ENCODE measurements at regions not wholly inside any gene's neighbourhood (a gene's known extent, or its start where the extent isn't known, plus 50 kb on each side); places are given as distances from the start of the nearest gene placed in this dataset.

- H3K9ac ChIP-seq (ENCODE audit: low read depth, low read length): no peak overlapping the region
- no peak overlapping the region for H3K27ac ChIP-seq (ENCODE audit: low read length)
- H3K27me3 ChIP-seq (ENCODE audit: insufficient read depth, low read length, poor library complexity): no peaks in the 10 kb centered on the region
- H3K4me2 ChIP-seq (ENCODE audit: insufficient read depth, low read length): no peak overlapping the region
- TF ChIP-seq EZH2 (IDR thresholded peaks at IDR 0.05; ENCODE audit: borderline replicate concordance, low read depth, low read length, severe bottlenecking): no peak
- no peak for TF ChIP-seq CTCF (IDR thresholded peaks at IDR 0.05; ENCODE audit: borderline replicate concordance, extremely low read depth, low read length, poor library complexity, severe bottlenecking)
- H3K4me1 ChIP-seq (ENCODE audit: insufficient read depth, low read length): no peaks in the 10 kb centered on the region
- H3K36me3 ChIP-seq (ENCODE audit: insufficient read depth, low read length): no peaks in the 10 kb centered on the region
- no peak overlapping the region for H3K4me3 ChIP-seq (ENCODE audit: low read depth in 1 of 2, low read length in 2 of 2)
- no peak for DNase-seq
- peaks cover 7% of the 10 kb centered on the region for H3K9me3 ChIP-seq (ENCODE audit: insufficient read depth, low read length, severe bottlenecking)
- no peaks in the 10 kb centered on the region for H4K20me1 ChIP-seq (ENCODE audit: insufficient read depth, low read length)
- ATAC-seq (ENCODE audit: insufficient read depth, low read depth): no peak
- no peak overlapping the region for H2AFZ ChIP-seq (ENCODE audit: low read depth, low read length)
- H3K79me2 ChIP-seq (ENCODE audit: insufficient read depth, low read length): no peaks in the 10 kb centered on the region
These were observed 351.1 kb upstream of the HTR1E start for GRCh38 chr6:86586195-86586594.

GRCh38 chr6:86581833-86582232, 355.5 kb upstream of the HTR1E start:
- H3K4me2 ChIP-seq (ENCODE audit: insufficient read depth, low read length): no peak overlapping the region
- no peaks in the 10 kb centered on the region for H4K20me1 ChIP-seq (ENCODE audit: insufficient read depth, low read length)
- no peak overlapping the region for H3K4me3 ChIP-seq (ENCODE audit: low read depth in 1 of 2, low read length in 2 of 2)
- ATAC-seq (ENCODE audit: insufficient read depth, low read depth): no peak
- H3K36me3 ChIP-seq (ENCODE audit: insufficient read depth, low read length): no peaks in the 10 kb centered on the region
- no peaks in the 10 kb centered on the region for H3K4me1 ChIP-seq (ENCODE audit: insufficient read depth, low read length)
- H3K27ac ChIP-seq (ENCODE audit: low read length): no peak overlapping the region
- H2AFZ ChIP-seq (ENCODE audit: low read depth, low read length): no peak overlapping the region
- H3K27me3 ChIP-seq (ENCODE audit: insufficient read depth, low read length, poor library complexity): no peaks in the 10 kb centered on the region
- no peak overlapping the region for H3K9ac ChIP-seq (ENCODE audit: low read depth, low read length)
- peaks cover 7% of the 10 kb centered on the region for H3K9me3 ChIP-seq (ENCODE audit: insufficient read depth, low read length, severe bottlenecking)
- TF ChIP-seq CTCF (IDR thresholded peaks at IDR 0.05; ENCODE audit: borderline replicate concordance, extremely low read depth, low read length, poor library complexity, severe bottlenecking) (no peak), EZH2 (IDR thresholded peaks at IDR 0.05; ENCODE audit: borderline replicate concordance, low read depth, low read length, severe bottlenecking) (no peak)
- no peaks in the 10 kb centered on the region for H3K79me2 ChIP-seq (ENCODE audit: insufficient read depth, low read length)
- no peak for DNase-seq

DNA sequence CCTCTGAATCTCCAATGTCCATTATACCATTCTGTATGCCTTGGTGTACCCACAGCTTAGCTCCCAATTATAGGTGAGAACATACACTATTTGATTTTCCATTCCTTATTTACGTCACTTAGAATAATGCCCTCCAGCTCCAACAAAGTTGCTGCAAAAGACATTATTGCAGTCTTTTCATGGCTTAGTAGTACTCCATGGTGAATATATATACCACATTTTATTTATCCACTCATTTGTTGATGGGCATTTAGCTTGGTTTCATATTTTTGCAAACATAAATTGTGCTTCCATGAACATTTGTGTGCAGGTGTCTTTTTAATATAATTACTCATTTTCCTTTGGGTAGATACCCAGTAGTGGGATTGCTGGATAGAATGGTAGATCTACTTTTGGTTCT, 374.1 kb upstream of the HTR1E start:
- ATAC-seq (ENCODE audit: insufficient read depth, low read depth) (no peak), DNase-seq (no peak)
- TF ChIP-seq EZH2 (IDR thresholded peaks at IDR 0.05; ENCODE audit: borderline replicate concordance, low read depth, low read length, severe bottlenecking): no peak
- no peak for TF ChIP-seq CTCF (IDR thresholded peaks at IDR 0.05; ENCODE audit: borderline replicate concordance, extremely low read depth, low read length, poor library complexity, severe bottlenecking)
- no peak overlapping the region for H3K4me3 ChIP-seq (ENCODE audit: low read depth in 1 of 2, low read length in 2 of 2)
- H3K36me3 ChIP-seq (ENCODE audit: insufficient read depth, low read length): no peaks in the 10 kb centered on the region
- no peaks in the 10 kb centered on the region for H3K4me1 ChIP-seq (ENCODE audit: insufficient read depth, low read length)
- no peaks in the 10 kb centered on the region for H3K79me2 ChIP-seq (ENCODE audit: insufficient read depth, low read length)
- H3K27me3 ChIP-seq (ENCODE audit: insufficient read depth, low read length, poor library complexity): no peaks in the 10 kb centered on the region
- no peak overlapping the region for H3K27ac ChIP-seq (ENCODE audit: low read length)
- H2AFZ ChIP-seq (ENCODE audit: low read depth, low read length): no peak overlapping the region
- no peak overlapping the region for H3K9ac ChIP-seq (ENCODE audit: low read depth, low read length)
- H3K4me2 ChIP-seq (ENCODE audit: insufficient read depth, low read length): no peak overlapping the region
- no peaks in the 10 kb centered on the region for H4K20me1 ChIP-seq (ENCODE audit: insufficient read depth, low read length)
- H3K9me3 ChIP-seq (ENCODE audit: insufficient read depth, low read length, severe bottlenecking): no peaks in the 10 kb centered on the region

GRCh38 chr6:86558318-86558717, 379.0 kb upstream of the HTR1E start:
- Histone ChIP-seq H3K27ac (ENCODE audit: low read length) (no peak overlapping the region), H3K4me3 (ENCODE audit: low read depth in 1 of 2, low read length in 2 of 2) (no peak overlapping the region), H3K4me2 (ENCODE audit: insufficient read depth, low read length) (no peak overlapping the region), H2AFZ (ENCODE audit: low read depth, low read length) (no peak overlapping the region), H3K27me3 (ENCODE audit: insufficient read depth, low read length, poor library complexity) (no peaks in the 10 kb centered on the region), H3K36me3 (ENCODE audit: insufficient read depth, low read length) (no peaks in the 10 kb centered on the region), H3K9ac (ENCODE audit: low read depth, low read length) (no peak overlapping the region), H3K9me3 (ENCODE audit: insufficient read depth, low read length, severe bottlenecking) (no peaks in the 10 kb centered on the region), H3K79me2 (ENCODE audit: insufficient read depth, low read length) (no peaks in the 10 kb centered on the region), H3K4me1 (ENCODE audit: insufficient read depth, low read length) (no peaks in the 10 kb centered on the region), H4K20me1 (ENCODE audit: insufficient read depth, low read length) (no peaks in the 10 kb centered on the region)
- no peak for ATAC-seq (ENCODE audit: insufficient read depth, low read depth)
- TF ChIP-seq EZH2 (IDR thresholded peaks at IDR 0.05; ENCODE audit: borderline replicate concordance, low read depth, low read length, severe bottlenecking) (no peak), CTCF (IDR thresholded peaks at IDR 0.05; ENCODE audit: borderline replicate concordance, extremely low read depth, low read length, poor library complexity, severe bottlenecking) (no peak)
- no peak for DNase-seq
